CD4-positive, alpha-beta T cell treated with Interleukin-1 beta for 1 hour (primary cell): ENCODE measurements at regions not wholly inside any gene's neighbourhood (a gene's known extent, or its start where the extent isn't known, plus 50 kb on each side); places are given as distances from the start of the nearest gene placed in this dataset.

Experiments
- DNase-seq, 2 donors: peaks; one replicate each; pipeline ENCODE4 v3.0.0-alpha.2; 2020 to 2022

DNA sequence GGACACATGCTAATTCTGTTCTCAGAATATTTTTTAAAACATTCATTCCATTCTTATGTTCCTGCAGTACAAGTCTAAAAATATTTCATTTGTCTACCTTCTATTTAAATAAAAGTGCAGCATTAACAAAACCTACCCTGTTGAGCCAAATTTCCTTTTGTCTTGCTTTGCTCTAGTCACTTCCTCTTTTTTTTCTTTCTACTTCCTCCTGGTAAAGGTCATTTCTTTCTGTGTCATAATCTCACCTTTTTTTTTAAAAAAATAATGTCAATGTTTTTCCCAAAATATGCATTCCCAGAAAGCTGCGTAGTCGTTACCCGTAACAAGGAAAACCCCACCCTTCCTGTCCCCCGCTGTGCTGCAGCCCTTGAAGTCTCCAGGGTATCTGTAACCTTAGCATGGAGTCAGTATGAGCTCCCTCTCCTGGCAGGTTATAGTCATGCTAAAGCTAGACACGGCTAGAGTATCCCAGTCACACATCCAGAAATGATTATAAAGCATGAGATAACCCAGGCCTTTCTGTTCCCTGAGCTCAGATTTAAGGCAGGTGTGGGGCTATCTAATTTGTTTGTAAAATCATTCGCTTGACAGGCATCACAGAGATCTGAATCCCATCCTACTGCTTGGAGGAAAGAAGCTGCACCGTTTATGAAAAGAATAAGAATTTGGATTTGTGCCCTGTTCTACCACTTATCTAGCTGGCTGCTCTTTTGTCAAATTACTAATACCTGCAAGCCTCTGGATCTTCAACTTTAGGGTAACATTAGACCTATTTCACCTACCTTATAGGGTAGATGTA, 51.1 kb upstream of the EED start:
- peak; percentile 54 to 79 for DNase-seq

DNA sequence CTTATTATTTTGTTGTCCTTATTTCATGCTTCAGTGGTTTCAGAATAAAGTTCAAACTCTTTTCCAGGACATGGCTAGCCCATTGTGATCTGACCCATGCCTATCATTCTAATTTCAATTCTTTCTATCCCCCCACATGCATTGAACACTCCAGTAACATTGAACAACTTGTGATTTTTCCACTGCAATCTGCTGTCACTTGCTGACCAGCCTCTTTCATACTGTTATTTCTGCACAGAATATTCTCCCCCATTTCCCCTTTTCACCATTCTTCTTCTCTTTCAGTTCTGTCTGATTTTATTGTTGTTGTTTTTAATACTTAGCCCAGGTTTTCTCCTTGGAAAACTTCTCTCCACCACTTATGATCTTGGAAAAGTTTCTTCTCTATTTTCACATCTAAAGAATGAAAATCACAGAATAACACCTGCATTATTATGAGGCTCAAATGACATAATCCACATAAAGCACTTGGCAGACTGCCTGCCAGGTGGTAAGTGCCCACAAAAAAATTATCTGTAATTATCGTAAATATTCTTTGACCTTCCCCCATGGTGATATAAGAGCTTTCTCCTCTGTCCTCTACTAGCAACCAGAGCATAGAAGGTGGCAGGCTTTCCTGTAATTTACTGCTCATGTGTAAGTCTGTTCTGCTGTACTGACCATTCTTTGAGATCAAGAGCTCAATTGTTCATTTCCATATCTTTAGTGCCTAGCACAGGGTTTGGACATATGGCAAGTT, 51.9 kb upstream of the EED start:
- DNase-seq = no peak

- no peak for DNase-seq
Measured at GRCh38 chr11:86191874-86192273, 52.7 kb upstream of the EED start.

- DNase-seq = no peak
Measured at GRCh38 chr11:86187027-86187426, 57.5 kb upstream of the EED start.

GRCh38 chr11:86186386-86186785, 58.2 kb upstream of the EED start:
- DNase-seq = no peak

DNA sequence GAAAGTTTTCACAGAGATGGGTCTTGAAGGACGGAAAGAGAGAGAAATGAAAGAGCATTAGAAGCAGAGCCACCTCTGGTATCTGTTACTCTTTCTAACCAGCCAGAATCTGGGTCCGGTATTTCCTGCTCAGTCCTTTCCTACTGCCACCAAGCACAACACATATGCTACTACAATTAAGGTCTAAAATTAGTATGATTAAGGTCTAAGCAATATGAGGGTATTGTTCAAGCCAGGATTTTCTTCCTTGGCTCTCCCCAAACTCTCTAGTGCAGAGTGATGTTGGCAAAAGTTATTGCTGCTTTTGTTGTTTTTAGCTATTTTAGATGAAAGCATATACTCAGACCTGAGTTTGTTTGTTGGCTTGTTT, 59.2 kb upstream of the EED start:
- no peak for DNase-seq

DNA sequence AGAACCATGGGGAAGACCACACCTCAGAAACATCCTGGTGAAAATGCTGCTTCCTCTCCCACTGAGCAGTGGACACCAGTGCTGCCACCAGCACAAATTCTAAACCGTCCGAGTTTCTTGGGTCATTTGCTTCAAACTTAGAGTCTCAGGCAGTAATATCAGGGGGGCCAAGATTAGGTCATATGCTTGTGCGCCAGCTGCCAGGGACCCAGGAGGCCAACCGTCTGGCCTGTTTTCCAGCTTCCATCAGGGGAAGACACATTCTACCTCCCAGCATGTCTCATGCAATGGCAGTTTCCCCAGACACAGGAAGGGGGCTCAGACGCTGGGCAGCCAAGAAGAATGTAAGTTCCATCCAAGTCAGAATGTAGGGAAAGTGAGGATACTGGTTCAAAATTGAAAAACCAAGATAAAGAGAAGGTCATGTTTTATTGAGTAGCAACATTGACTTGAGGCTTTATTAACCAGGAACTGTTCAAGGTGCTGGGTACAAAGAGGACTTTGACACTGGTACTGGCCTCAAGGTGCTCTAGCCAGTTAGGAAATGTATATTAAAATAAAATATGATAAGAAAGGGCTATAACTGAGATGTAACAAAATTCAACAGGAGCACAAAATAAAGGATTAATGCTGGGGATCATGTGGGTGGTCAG, 59.7 kb upstream of the EED start:
- DNase-seq = no peak

- DNase-seq = peak in 1 of 2 donors; percentile 28
Measured at GRCh38 chr11:86183694-86184093, 60.9 kb upstream of the EED start.

DNA sequence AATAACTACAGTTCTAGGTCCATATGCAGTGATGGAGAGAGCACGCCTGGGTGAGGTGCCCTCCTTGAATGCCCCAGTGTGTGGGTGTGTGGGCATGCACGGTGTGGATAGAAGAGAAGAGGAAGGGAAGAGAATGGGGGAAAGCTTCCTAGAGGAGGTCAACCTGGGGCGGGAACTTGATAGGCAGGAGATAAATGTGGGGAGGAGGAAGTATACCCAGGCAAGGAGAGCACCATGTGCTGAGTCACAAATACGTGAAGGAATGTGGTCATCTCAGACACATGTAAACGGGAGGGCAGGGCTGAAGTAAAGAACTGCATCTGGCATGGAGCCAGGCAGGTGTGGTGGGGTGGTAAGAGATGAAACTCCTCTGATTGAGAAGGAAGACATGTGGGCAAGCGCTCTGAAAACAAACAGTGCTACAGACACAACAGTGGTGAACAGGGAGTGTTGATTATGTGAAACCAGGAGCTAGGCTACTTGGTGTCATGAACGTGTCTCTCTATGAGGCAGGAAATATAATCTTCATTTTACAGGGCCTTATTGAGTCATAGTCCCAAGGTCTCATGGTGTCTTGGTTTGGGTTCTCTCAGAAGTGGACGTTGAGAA, 61.5 kb upstream of the EED start:
- DNase-seq = peak; percentile 21 to 35

DNA sequence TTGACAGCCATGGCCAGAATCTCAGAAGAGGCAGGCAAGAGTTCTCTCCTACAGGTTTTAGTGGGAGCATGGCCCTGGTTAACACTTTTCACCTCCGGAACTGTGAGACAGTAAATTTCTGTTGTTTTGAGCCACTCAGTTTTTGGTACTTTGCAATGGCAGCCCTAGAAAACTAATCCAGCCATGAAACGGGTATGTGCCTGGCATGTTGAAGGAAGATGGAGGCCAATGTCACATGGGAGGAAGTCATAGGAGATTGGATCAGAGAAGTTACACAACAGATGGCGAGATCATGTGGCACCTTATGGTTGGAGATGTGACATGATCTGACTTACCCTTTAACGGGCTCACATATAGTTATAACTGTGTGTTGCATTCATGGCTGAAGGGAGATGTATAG, 63.2 kb upstream of the EED start:
- DNase-seq = no peak

GRCh38 chr11:86180851-86181250, 63.7 kb upstream of the EED start:
- DNase-seq = no peak

DNA sequence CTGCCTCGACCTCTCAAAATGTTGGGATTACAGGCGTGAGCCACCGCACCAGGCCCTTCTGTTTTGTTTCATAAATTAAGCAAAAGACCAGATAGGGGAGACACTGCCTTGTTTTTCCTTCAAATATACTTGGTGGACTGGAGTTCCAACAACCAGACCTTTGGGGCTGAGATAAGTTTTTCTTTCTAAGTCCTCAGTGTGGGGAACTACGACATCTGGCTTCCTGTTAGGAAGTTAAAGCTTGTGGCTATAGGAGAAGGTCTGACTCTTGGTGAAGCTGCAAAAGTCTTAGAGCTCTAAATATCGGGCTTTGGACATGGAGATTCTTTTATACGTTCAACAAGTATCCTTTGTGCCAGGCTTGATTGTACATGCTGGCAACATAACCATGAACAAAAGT, 64.1 kb upstream of the EED start:
- no peak for DNase-seq

DNA sequence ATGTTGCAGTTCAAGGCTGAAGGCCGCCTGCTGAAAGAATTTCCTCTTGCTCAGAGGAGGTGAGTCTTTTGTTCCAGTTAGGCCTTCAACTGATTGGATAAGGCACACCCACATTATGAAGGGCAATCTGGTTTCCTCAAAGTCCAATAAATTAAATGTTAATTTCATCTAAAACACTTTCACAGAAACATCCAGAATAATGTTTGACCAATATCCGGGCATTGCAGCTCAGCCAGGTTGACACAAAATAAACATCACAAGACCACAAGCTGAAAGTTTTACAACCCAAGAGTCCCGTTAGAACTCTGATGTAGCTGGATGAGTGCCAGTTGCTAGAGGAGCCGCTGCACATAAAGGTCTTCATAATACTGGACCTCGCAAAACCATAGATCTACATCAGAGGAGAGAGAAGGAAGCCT, 64.9 kb upstream of the EED start:
- DNase-seq = no peak

- no peak for DNase-seq
Measured at GRCh38 chr11:86177302-86177701, 67.3 kb upstream of the EED start.

GRCh38 chr11:86176165-86176884, 68.2 kb upstream of the EED start:
- peak in 1 of 2 donors; percentile 53 for DNase-seq

DNA sequence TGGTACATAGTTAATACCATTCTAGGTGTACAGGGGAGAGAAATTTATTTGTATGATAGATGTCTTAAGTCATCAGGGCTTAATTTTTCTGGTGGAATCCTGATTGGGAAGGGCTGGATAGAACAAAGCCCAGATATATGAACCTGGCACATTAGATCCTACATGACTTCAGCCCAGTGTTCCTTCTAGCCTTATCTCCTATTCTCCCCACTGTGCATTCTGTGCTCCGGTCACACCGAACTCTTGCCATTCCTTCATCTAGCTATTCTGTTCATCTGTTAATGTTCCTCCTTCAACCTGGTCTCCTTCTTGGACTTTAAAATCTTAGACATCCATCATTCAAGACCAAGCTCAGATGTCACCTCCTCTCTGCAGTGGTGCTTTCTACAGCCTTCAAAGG, 68.9 kb upstream of the EED start:
- DNase-seq = no peak

DNA sequence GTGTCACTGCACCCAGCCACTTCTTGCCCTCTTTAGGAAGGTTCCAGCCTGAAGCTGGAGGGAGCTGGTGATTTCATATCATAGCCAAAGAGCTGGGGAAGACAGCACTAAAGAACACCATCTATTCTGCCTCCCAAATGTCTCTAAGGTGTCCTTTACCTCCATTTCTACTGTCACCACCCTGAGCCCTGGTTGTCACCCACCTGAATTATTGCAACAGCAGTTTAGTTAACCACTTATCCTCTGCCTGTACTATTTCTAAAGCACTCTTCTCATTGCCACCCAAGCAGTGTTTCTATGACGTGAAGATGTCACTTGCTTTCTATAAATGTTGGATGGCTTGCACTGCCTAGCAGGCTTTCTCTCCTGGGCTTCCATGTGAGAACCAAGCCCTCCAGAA, 69.4 kb upstream of the EED start:
- DNase-seq = no peak

DNA sequence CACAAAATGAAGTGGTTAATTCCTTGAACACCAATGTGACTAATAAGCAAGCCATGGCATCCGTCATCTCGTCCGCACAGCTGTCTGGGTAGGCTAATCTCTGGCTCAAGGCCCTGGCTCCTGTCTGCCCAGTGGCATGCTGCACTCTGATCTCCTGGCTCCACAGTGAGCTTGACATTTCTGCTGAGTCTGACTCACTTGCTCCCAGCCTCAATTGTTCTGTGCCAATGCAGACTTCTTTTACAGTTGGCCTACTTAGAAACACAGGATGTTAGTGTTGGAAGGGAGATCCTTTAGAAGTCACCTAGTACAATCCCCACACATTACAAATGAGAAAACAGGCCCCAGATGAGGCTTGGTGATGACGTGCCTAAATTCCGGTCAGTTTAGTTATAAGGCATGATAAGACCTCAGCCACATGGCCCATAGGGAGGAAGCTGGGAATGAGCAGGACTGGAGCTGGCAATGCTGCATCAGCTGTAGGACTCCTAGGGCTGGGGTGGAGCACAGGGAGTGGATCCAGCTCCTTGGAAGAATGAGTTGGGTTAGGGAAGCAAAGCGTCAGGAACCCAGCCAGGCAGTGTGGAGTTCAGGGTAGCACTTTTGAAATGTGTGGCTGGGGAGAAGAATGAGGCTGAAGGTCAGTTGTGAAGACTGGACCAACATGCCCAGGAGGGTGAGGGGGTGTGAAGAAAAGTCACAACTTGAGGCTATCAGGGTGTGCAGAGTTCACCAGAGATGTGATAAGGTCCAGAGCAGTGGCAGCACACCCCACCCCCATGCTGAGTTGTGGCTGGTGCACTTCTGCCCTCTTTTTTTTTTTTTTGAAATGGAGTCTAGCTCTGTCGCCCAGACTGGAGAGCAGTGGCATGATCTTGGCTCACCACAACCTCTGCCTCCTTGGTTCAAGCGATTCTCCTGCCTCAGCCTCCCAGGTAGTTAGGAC, 70.2 kb upstream of the EED start:
- no peak for DNase-seq

DNA sequence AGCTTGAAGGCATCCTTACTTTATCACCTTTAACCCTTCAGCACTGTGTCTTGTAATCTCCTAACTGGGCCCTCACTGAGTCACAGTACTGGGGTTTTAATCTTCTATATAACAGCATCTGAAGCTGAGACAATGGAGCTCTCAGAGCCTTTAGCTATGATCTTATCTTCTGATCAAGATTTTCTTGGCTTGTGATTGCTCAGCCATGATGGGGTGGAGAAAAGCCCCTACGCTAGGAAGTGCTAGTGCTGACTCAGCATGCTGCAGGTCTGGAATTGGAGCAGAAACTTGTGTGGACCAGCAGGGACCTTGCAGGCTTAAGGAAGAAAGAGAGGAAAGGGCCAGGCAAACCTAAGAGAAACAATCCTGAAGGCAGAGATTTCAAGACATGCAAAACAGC, 71.7 kb upstream of the EED start:
- no peak for DNase-seq

- no peak for DNase-seq
Measured at GRCh38 chr11:86171627-86172026, 72.9 kb upstream of the EED start.

GRCh38 chr11:86167499-86168164, 76.9 kb upstream of the EED start:
- DNase-seq = no peak
